Endothelial cell of umbilical vein (primary cell): ENCODE measurements at regions not wholly inside any gene's neighbourhood (a gene's known extent, or its start where the extent isn't known, plus 50 kb on each side); places are given as distances from the start of the nearest gene placed in this dataset.

ENCODE experiments used
- BruUV-seq: library from RNA; stranded (reverse); fragments of 400-500 nt; replicated peaks from 2 replicates; lab custom pipeline; 2021; lab: Mats Ljungman, UMichigan
- CTCF ChIA-PET: fragments of 300-600, 350-600 bp; sonication (Branson Sonifier 250); formaldehyde crosslinking; loops from one replicate; lab custom pipeline; 2021; ENCODE audit warnings: antibody characterized with exemption, inconsistent platforms; lab: Charles Lee
- POLR2A ChIA-PET: fragments of 300-600, 350-600 bp; sonication (Branson Sonifier 250); formaldehyde crosslinking; loops from one replicate; lab custom pipeline; 2021; ENCODE audit warnings: antibody characterized with exemption, inconsistent platforms; lab: Charles Lee
- DNase-seq: peaks from one replicate; pipeline ENCODE4 v3.0.0-alpha.2; 2011; ENCODE audit warnings: low read depth, low spot score
- FAIRE-seq: peaks from 2 replicates; lab custom pipeline; 2011; peaks lifted over from hg19 to GRCh38; lab: Jason Lieb, UNC
- H2AFZ ChIP-seq: 2 replicates; pipeline ENCODE4 v1.6.0; 2012; ENCODE audit warnings: low read depth, low read length, control low read depth, inconsistent platforms
- H3K27ac ChIP-seq: 2 replicates; pipeline ENCODE4 v1.5.1; 2011; ENCODE audit warnings: low read depth, mild to moderate bottlenecking, control low read depth, low read length, moderate library complexity; ENCODE audit not compliant: insufficient read depth
- H3K27me3 ChIP-seq, 2 experiments: 2 replicates each; pipeline versions ENCODE4 v1.6.0 to v1.6.1; 2011; ENCODE audit warnings: low read length in 2 of 2, mixed read lengths in 1 of 2; ENCODE audit not compliant: control insufficient read depth in 2 of 2, insufficient read depth in 2 of 2
- H3K36me3 ChIP-seq, 2 experiments: 2 replicates in 1 of 2; 3 replicates in 1 of 2; pipeline ENCODE4 v1.5.1; 2011; ENCODE audit warnings: low read length in 2 of 2, mild to moderate bottlenecking in 1 of 2, moderate library complexity in 1 of 2; ENCODE audit not compliant: control insufficient read depth in 2 of 2, insufficient read depth in 2 of 2; ENCODE audit errors: extremely low read depth in 1 of 2
- H3K4me1 ChIP-seq: 3 replicates; pipeline ENCODE4 v1.5.1; 2011; ENCODE audit warnings: mild to moderate bottlenecking, low read length; ENCODE audit not compliant: control insufficient read depth, insufficient read depth; ENCODE audit errors: extremely low read depth
- H3K4me2 ChIP-seq: 2 replicates; pipeline ENCODE4 v1.6.1; 2011; ENCODE audit warnings: low read length, control low read depth, mixed read lengths; ENCODE audit not compliant: insufficient read depth
- H3K4me3 ChIP-seq, 3 experiments: fragments of 200-600 bp in 1 of 3; sonication (generic), shearing (Covaris generic) in 1 of 3; replicated peaks in 1 of 3; 2 replicates each; pipeline ENCODE4 v1.5.1; 2011 to 2016; ENCODE audit warnings: control low read depth in 3 of 3, low read length in 3 of 3, mild to moderate bottlenecking in 2 of 3, inconsistent platforms in 1 of 3, low read depth in 1 of 3, moderate library complexity in 1 of 3; ENCODE audit not compliant: insufficient read depth in 1 of 3
- H3K79me2 ChIP-seq: 2 replicates; pipeline ENCODE4 v1.6.0; 2012; ENCODE audit warnings: low read length, inconsistent platforms; ENCODE audit not compliant: control insufficient read depth, insufficient read depth
- H3K9ac ChIP-seq: replicated peaks from 2 replicates; pipeline ENCODE3; 2011; ENCODE audit warnings: low read length, control low read depth; ENCODE audit not compliant: insufficient read depth; ENCODE audit errors: extremely low read depth
- H3K9me1 ChIP-seq: replicated peaks from 3 replicates; pipeline ENCODE4 v1.6.0; 2011; ENCODE audit warnings: mild to moderate bottlenecking, low read length; ENCODE audit not compliant: control insufficient read depth, insufficient read depth; ENCODE audit errors: extremely low read depth
- H3K9me3 ChIP-seq: replicated peaks from 2 replicates; pipeline ENCODE4 v1.5.1; 2012; ENCODE audit warnings: low read length, inconsistent platforms; ENCODE audit not compliant: control insufficient read depth, insufficient read depth
- H4K20me1 ChIP-seq: replicated peaks from 2 replicates; pipeline ENCODE3; 2011; ENCODE audit warnings: mild to moderate bottlenecking, low read length; ENCODE audit not compliant: control insufficient read depth, insufficient read depth; ENCODE audit errors: extremely low read depth
- EZH2 ChIP-seq: IDR thresholded peaks from 2 replicates; pipeline ENCODE4 v1.6.1; 2012; ENCODE audit warnings: borderline replicate concordance, low read depth, mild to moderate bottlenecking, moderate library complexity, low read length, inconsistent platforms; ENCODE audit not compliant: severe bottlenecking
- FOS ChIP-seq: IDR thresholded peaks from 2 replicates; pipeline ENCODE4 v1.6.1; 2011; ENCODE audit warnings: mild to moderate bottlenecking, low read length, moderate library complexity, borderline replicate concordance; ENCODE audit not compliant: insufficient read depth
- GATA2 ChIP-seq: IDR thresholded peaks from 2 replicates; pipeline ENCODE4 v1.7.0; 2011; ENCODE audit warnings: low read depth, mild to moderate bottlenecking, moderate library complexity, mixed read lengths, low read length; ENCODE audit not compliant: insufficient read length, insufficient read depth
- JUN ChIP-seq: IDR thresholded peaks from 2 replicates; pipeline ENCODE4 v1.6.1; 2011; ENCODE audit warnings: borderline replicate concordance, low read depth; ENCODE audit not compliant: insufficient read length, insufficient read depth
- MAX ChIP-seq: IDR thresholded peaks from 2 replicates; pipeline ENCODE4 v1.6.1; 2011; ENCODE audit not compliant: insufficient read depth, insufficient read length
- MYC ChIP-seq: IDR thresholded peaks from one replicate; pipeline ENCODE4 v1.6.1; 2011; ENCODE audit warnings: mild to moderate bottlenecking, low read depth, low read length
- POLR2A ChIP-seq: IDR thresholded peaks from 2 replicates; pipeline ENCODE4 v1.6.1; 2012; ENCODE audit warnings: low read depth, mild to moderate bottlenecking, control low read depth, low read length
- POLR2AphosphoS5 ChIP-seq: IDR thresholded peaks from 2 replicates; pipeline ENCODE4 v1.6.1; 2012; ENCODE audit warnings: low read depth, mild to moderate bottlenecking, control low read depth, low read length, moderate library complexity; ENCODE audit not compliant: insufficient read depth
- dilution Hi-C: fragments of 300-500 bp; cut with MboI; formaldehyde crosslinking; loops from one replicate; pipeline ENCODE4 v1.15.0; 2019; ENCODE audit warnings: low sequenced_read_pairs; ENCODE audit not compliant: extremely low pct_ligation_motif_present
- intact Hi-C: fragments of 100-400 bp; cut with micrococcal nuclease; formaldehyde crosslinking; loops from one replicate; pipeline ENCODE4 v1.10.0; 2022
- TF ChIP-seq, protein P1 (sequence below), 2 donors: IDR thresholded peaks; 1 replicate in 1 of 2; 2 replicates in 1 of 2; pipeline ENCODE4 v1.5.1; 2011; ENCODE audit warnings: low read length in 2 of 2, mild to moderate bottlenecking in 2 of 2, moderate library complexity in 2 of 2, control low read depth in 1 of 2, inconsistent platforms in 1 of 2, low read depth in 1 of 2; ENCODE audit not compliant: insufficient read depth in 1 of 2; ENCODE audit errors: extremely low read depth in 1 of 2

DNA sequence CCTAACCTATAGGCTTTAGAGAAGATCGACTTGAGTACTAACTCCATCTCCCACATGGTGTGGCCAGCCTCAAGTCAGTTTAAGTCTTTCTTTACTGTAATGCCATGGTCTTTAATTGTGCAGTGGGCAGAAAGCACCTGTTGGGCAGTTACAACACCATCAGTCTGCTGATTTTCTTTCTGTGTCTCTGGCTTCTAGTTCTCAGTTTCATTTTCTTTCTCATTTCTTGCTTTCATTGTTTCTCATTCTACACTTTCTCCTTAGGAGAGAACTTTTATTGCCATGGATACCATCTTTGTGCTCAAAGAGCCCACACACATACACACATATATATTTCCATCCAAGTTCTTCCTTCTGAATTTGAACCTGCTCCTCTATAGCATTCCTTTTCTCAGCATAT is 96.1 kb upstream of the SLC16A7 start:
- Histone ChIP-seq H3K4me2 (no peak overlapping the region), H3K9me3 (no peaks in the 10 kb centered on the region), H3K9ac (no peak overlapping the region), H3K4me3 (no peak overlapping the region), H4K20me1 (no peaks in the 10 kb centered on the region), H3K36me3 (no peaks in the 10 kb centered on the region), H3K9me1 (no peaks in the 10 kb centered on the region), H3K27me3 (no peaks in the 10 kb centered on the region), H3K79me2 (no peaks in the 10 kb centered on the region), H2AFZ (no peak overlapping the region), H3K4me1 (no peaks in the 10 kb centered on the region), H3K27ac (no peak overlapping the region)
- ChIA-PET CTCF (no interaction called here), POLR2A (no interaction called here)
- FAIRE-seq (no peak), DNase-seq (no peak)
- no peak for TF ChIP-seq GATA2
- TF ChIP-seq POLR2A = no peak
- TF ChIP-seq MYC = no peak
- no peak for TF ChIP-seq FOS
- no peak for TF ChIP-seq JUN
- no peak for TF ChIP-seq MAX
- no peak for TF ChIP-seq EZH2
- TF ChIP-seq, protein P1, sequence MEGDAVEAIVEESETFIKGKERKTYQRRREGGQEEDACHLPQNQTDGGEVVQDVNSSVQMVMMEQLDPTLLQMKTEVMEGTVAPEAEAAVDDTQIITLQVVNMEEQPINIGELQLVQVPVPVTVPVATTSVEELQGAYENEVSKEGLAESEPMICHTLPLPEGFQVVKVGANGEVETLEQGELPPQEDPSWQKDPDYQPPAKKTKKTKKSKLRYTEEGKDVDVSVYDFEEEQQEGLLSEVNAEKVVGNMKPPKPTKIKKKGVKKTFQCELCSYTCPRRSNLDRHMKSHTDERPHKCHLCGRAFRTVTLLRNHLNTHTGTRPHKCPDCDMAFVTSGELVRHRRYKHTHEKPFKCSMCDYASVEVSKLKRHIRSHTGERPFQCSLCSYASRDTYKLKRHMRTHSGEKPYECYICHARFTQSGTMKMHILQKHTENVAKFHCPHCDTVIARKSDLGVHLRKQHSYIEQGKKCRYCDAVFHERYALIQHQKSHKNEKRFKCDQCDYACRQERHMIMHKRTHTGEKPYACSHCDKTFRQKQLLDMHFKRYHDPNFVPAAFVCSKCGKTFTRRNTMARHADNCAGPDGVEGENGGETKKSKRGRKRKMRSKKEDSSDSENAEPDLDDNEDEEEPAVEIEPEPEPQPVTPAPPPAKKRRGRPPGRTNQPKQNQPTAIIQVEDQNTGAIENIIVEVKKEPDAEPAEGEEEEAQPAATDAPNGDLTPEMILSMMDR (IDR thresholded peaks at IDR 0.05; ENCODE audit: extremely low read depth in 1 of 2, insufficient read depth in 1 of 2, low read depth in 1 of 2, low read length in 2 of 2) = no peak
- no peak for TF ChIP-seq POLR2AphosphoS5
- no TSS peak for BruUV-seq
- dilution Hi-C loops = no loop called here
- intact Hi-C loops = no loop called here
